H9 (cell line): ENCODE measurements at regions not wholly inside any gene's neighbourhood (a gene's known extent, or its start where the extent isn't known, plus 50 kb on each side); places are given as distances from the start of the nearest gene placed in this dataset.
A peak's percentile ranks its signal among the peaks of the same experiment; 100 is the strongest.

ENCODE experiments used
- DNase-seq: peaks from one replicate; pipeline ENCODE4 v3.0.0-alpha.2; 2017
- H2AFZ ChIP-seq: one replicate; pipeline ENCODE4 v1.6.1; 2013; ENCODE audit warnings: mild to moderate bottlenecking, low read length, control low read depth, moderate library complexity
- H2AK5ac ChIP-seq: 2 replicates; pipeline ENCODE4 v1.6.1; 2013; ENCODE audit warnings: low read length, control low read depth, mixed read lengths; ENCODE audit not compliant: insufficient read length
- H2BK120ac ChIP-seq: one replicate; pipeline ENCODE4 v1.6.1; 2013; ENCODE audit warnings: low read depth, mild to moderate bottlenecking, low read length, control low read depth, inconsistent platforms; ENCODE audit not compliant: poor library complexity, severe bottlenecking
- H2BK12ac ChIP-seq: 2 replicates; pipeline ENCODE4 v1.6.1; 2013; ENCODE audit warnings: low read length, control low read depth, mixed read lengths, low read depth; ENCODE audit not compliant: insufficient read length
- H2BK15ac ChIP-seq: 2 replicates; pipeline ENCODE4 v1.6.1; 2013; ENCODE audit warnings: low read depth, low read length, control low read depth
- H2BK20ac ChIP-seq: one replicate; pipeline ENCODE4 v1.6.1; 2013; ENCODE audit warnings: low read depth, mild to moderate bottlenecking, low read length, control low read depth, inconsistent platforms; ENCODE audit not compliant: poor library complexity, severe bottlenecking
- H2BK5ac ChIP-seq: 2 replicates; pipeline ENCODE4 v1.6.1; 2013; ENCODE audit warnings: low read length, control low read depth, mixed read lengths; ENCODE audit not compliant: insufficient read length
- H3K14ac ChIP-seq: 2 replicates; pipeline ENCODE4 v1.6.1; 2013; ENCODE audit warnings: low read length, control low read depth; ENCODE audit not compliant: insufficient read depth
- H3K18ac ChIP-seq: 2 replicates; pipeline ENCODE4 v1.6.1; 2013; ENCODE audit warnings: low read depth, mild to moderate bottlenecking, mixed read lengths, low read length, control low read depth; ENCODE audit not compliant: insufficient read length
- H3K23ac ChIP-seq: 2 replicates; pipeline ENCODE4 v1.6.1; 2013; ENCODE audit warnings: low read length, control low read depth, mixed read lengths, low read depth; ENCODE audit not compliant: insufficient read length
- H3K23me2 ChIP-seq: 2 replicates; pipeline ENCODE4 v1.6.1; 2013; ENCODE audit warnings: low read depth, mild to moderate bottlenecking, mixed read lengths, low read length, control low read depth; ENCODE audit not compliant: insufficient read length, poor library complexity, severe bottlenecking
- H3K27ac ChIP-seq: 2 replicates; pipeline ENCODE4 v1.5.1; 2013; ENCODE audit warnings: low read length, control low read depth, mixed read lengths, low read depth; ENCODE audit not compliant: insufficient read length
- H3K27me3 ChIP-seq: 2 replicates; pipeline ENCODE4 v1.6.1; 2013; ENCODE audit warnings: low read length, control low read depth, inconsistent platforms; ENCODE audit not compliant: insufficient read depth
- H3K4ac ChIP-seq: 2 replicates; pipeline ENCODE4 v1.6.1; 2013; ENCODE audit warnings: low read depth, mild to moderate bottlenecking, control low read depth, inconsistent platforms, low read length, moderate library complexity
- H3K4me1 ChIP-seq: 2 replicates; pipeline ENCODE4 v1.6.1; 2013; ENCODE audit warnings: low read length, control low read depth, inconsistent platforms; ENCODE audit not compliant: insufficient read depth
- H3K4me2 ChIP-seq: 2 replicates; pipeline ENCODE4 v1.6.1; 2013; ENCODE audit warnings: low read length, control low read depth, mixed read lengths; ENCODE audit not compliant: insufficient read length, insufficient read depth
- H3K56ac ChIP-seq: 2 replicates; pipeline ENCODE4 v1.6.1; 2013; ENCODE audit warnings: low read depth, mild to moderate bottlenecking, mixed read lengths, low read length, control low read depth; ENCODE audit not compliant: insufficient read length
- H3K79me1 ChIP-seq: 2 replicates; pipeline ENCODE4 v1.6.1; 2013; ENCODE audit warnings: low read depth, mild to moderate bottlenecking, moderate library complexity, low read length, control low read depth, inconsistent platforms; ENCODE audit not compliant: insufficient read depth, poor library complexity, severe bottlenecking
- H3K79me2 ChIP-seq: 2 replicates; pipeline ENCODE4 v1.6.1; 2013; ENCODE audit warnings: low read length, control low read depth, inconsistent platforms; ENCODE audit not compliant: insufficient read depth
- H3K9ac ChIP-seq: 2 replicates; pipeline ENCODE4 v1.6.1; 2013; ENCODE audit warnings: low read length, control low read depth, mixed read lengths; ENCODE audit not compliant: insufficient read length; ENCODE audit errors: extremely low read depth
- H3K9me3 ChIP-seq: one replicate; pipeline ENCODE4 v1.6.1; 2013; ENCODE audit warnings: low read depth, low read length, inconsistent platforms; ENCODE audit not compliant: control insufficient read depth
- H3T11ph ChIP-seq: one replicate; pipeline ENCODE4 v1.6.1; 2013; ENCODE audit warnings: mild to moderate bottlenecking, low read length, control low read depth, inconsistent platforms
- H4K20me1 ChIP-seq: one replicate; pipeline ENCODE4 v1.6.1; 2013; ENCODE audit not compliant: control insufficient read depth, insufficient read length, insufficient read depth
- H4K5ac ChIP-seq: 2 replicates; pipeline ENCODE4 v1.6.1; 2013; ENCODE audit warnings: low read depth, mild to moderate bottlenecking, mixed read lengths, low read length, control low read depth; ENCODE audit not compliant: insufficient read length
- H4K8ac ChIP-seq: replicated peaks from 2 replicates; pipeline ENCODE4 v1.6.1; 2013; ENCODE audit warnings: low read length, control low read depth, mixed read lengths, low read depth; ENCODE audit not compliant: insufficient read length
- H4K91ac ChIP-seq: 2 replicates; pipeline ENCODE4 v1.6.1; 2013; ENCODE audit warnings: low read depth, mild to moderate bottlenecking, moderate library complexity, mixed read lengths, low read length, control low read depth; ENCODE audit not compliant: insufficient read length
- H3K27ac Mint-ChIP-seq, 3 experiments: 2 replicates in 2 of 3; 3 replicates in 1 of 3; pipeline ENCODE4 v1.8.0; 2020 to 2021; ENCODE audit warnings: mixed read lengths in 3 of 3, mild to moderate bottlenecking in 1 of 3, moderate library complexity in 1 of 3
- H3K27me3 Mint-ChIP-seq: 2 replicates; pipeline ENCODE4 v1.8.0; 2021; ENCODE audit warnings: low read depth, mild to moderate bottlenecking, moderate library complexity, mixed read lengths
- H3K36me3 Mint-ChIP-seq, 3 experiments: 2 replicates in 2 of 3; 3 replicates in 1 of 3; pipeline ENCODE4 v1.8.0; 2020 to 2021; ENCODE audit warnings: low read depth in 3 of 3, mixed read lengths in 3 of 3; ENCODE audit not compliant: insufficient read depth in 1 of 3
- H3K4me1 Mint-ChIP-seq, 2 experiments: 2 replicates each; pipeline ENCODE4 v1.8.0; 2020; ENCODE audit warnings: mixed read lengths in 2 of 2
- H3K4me3 Mint-ChIP-seq, 2 experiments: 2 replicates in 1 of 2; 3 replicates in 1 of 2; pipeline ENCODE4 v1.8.0; 2020 to 2021; ENCODE audit warnings: mild to moderate bottlenecking in 2 of 2, mixed read lengths in 2 of 2, moderate library complexity in 1 of 2
- H3K9me3 Mint-ChIP-seq, 2 experiments: 2 replicates in 1 of 2; 3 replicates in 1 of 2; pipeline ENCODE4 v1.8.0; 2020; ENCODE audit warnings: mild to moderate bottlenecking in 2 of 2, mixed read lengths in 2 of 2, moderate library complexity in 1 of 2
- CTCF ChIP-seq: fragments of 200-600 bp; sonication (generic); conservative IDR thresholded peaks from 3 replicates; pipeline ENCODE4 v1.8.0; 2021; ENCODE audit warnings: antibody characterized with exemption, mild to moderate bottlenecking
- WGBS: extraction: QIAGEN DNeasy Blood & Tissue Kit; methylation state at CpG from one replicate; pipeline ENCODE4 v1.1.7; 2013; ENCODE audit warnings: missing lambda C conversion rate, low lambda C conversion rate, mixed read lengths; ENCODE audit not compliant: insufficient read length; ENCODE audit errors: extremely low coverage; 5-methylcytosine and 5-hydroxymethylcytosine counted together

DNA sequence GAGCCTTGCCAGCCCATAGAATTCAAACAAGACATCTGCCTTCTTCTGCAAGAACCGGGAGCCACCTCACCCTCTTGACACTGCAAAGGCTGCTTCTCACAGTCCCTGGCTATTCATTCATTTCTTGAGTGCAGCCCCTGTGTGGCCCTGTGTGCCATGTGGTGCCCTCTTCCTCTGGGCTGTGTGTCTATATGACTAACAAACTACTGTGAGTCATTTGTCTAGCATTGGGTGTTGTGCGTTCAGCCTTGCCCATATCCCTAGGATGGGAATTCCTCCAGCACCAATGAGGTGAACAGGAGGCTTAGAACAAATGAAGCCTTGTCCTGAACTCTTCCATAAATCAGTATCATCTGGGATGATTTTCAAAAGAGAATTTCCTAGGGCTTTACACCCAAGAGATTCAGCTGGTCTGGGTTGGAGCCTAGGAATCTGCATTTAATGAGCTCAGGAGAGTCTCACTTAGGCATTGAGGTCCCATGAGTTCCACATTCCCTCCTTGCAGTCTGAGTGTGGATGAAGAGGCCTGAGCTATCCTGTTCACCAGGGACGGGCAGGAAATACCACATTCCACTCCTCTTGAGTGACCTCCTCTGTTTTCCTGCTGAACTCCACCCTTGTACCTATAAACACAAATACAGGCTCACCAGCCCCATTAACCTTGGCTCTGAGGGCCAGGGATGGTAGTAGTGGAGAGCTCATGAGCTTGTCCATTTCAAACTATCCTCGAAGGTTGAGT, 308.7 kb upstream of the N4BP1 start:
- Mint-ChIP-seq H3K4me1 (no peaks in the 10 kb centered on the region), H3K36me3 (no peaks in the 10 kb centered on the region), H3K9me3 (no peaks in the 10 kb centered on the region; a peak in 1 of 5 replicates), H3K27ac (no peak overlapping the region), H3K4me3 (no peak overlapping the region), H3K27me3 (peaks cover 2% of the 10 kb centered on the region; the same call in 1 of the 2 replicates)
- Histone ChIP-seq H3T11ph (no peak overlapping the region), H2BK20ac (no peak overlapping the region), H3K79me2 (no peaks in the 10 kb centered on the region), H3K56ac (no peak overlapping the region), H3K9me3 (no peaks in the 10 kb centered on the region), H3K27ac (no peak overlapping the region), H4K5ac (no peak overlapping the region), H4K20me1 (no peaks in the 10 kb centered on the region), H3K4me1 (no peaks in the 10 kb centered on the region), H3K14ac (no peak overlapping the region), H4K91ac (no peak overlapping the region), H3K23ac (no peak overlapping the region), H4K8ac (no peak overlapping the region), H3K18ac (no peak overlapping the region), H2BK12ac (no peak overlapping the region), H2AK5ac (no peak overlapping the region), H3K9ac (no peak overlapping the region), H2BK5ac (no peak overlapping the region), H3K4me2 (no peak overlapping the region), H2AFZ (no peak overlapping the region), H2BK120ac (no peak overlapping the region), H3K79me1 (no peaks in the 10 kb centered on the region), H2BK15ac (no peak overlapping the region), H3K27me3 (no peaks in the 10 kb centered on the region), H3K23me2 (no peaks in the 10 kb centered on the region), H3K4ac (no peak overlapping the region)
- no peak for DNase-seq
- WGBS, result no CpG with 5 or more reads among the region's 4 CpGs
- TF ChIP-seq CTCF, result peak; percentile 21; the same call in 1 of the 3 replicates
